Body of pancreas (tissue), 4 donors: ENCODE measurements at regions not wholly inside any gene's neighbourhood (a gene's known extent, or its start where the extent isn't known, plus 50 kb on each side); places are given as distances from the start of the nearest gene placed in this dataset.

Experiments
- CTCF ChIP-seq, 7 experiments: fragments of 450-650 bp in 4 of 7; fragments of 200-600 bp in 3 of 7; sonication (generic) in 3 of 7; IDR thresholded peaks; one replicate each; pipeline ENCODE4 v1.5.1; 2016 to 2019; ENCODE audit warnings: antibody characterized with exemption in 7 of 7
- POLR2A ChIP-seq, 3 donors: fragments of 450-650 bp; IDR thresholded peaks; one replicate each; pipeline ENCODE4 v1.6.1; 2016; ENCODE audit warnings: antibody characterized with exemption in 3 of 3, mild to moderate bottlenecking in 2 of 3

- no peak for TF ChIP-seq CTCF (IDR thresholded peaks at IDR 0.05)
- no peak for TF ChIP-seq POLR2A (IDR thresholded peaks at IDR 0.05)
These were observed 150.3 kb downstream of the NUF2 start for GRCh38 chr1:163471779-163472650.
